HPDE6-E6E7 (cell line): ENCODE measurements at regions not wholly inside any gene's neighbourhood (a gene's known extent, or its start where the extent isn't known, plus 50 kb on each side); places are given as distances from the start of the nearest gene placed in this dataset.

Source experiments
- DNase-seq: peaks from one replicate; pipeline ENCODE4 v3.0.0; 2011; ENCODE audit warnings: missing footprints; ENCODE audit errors: extremely low spot score

DNA sequence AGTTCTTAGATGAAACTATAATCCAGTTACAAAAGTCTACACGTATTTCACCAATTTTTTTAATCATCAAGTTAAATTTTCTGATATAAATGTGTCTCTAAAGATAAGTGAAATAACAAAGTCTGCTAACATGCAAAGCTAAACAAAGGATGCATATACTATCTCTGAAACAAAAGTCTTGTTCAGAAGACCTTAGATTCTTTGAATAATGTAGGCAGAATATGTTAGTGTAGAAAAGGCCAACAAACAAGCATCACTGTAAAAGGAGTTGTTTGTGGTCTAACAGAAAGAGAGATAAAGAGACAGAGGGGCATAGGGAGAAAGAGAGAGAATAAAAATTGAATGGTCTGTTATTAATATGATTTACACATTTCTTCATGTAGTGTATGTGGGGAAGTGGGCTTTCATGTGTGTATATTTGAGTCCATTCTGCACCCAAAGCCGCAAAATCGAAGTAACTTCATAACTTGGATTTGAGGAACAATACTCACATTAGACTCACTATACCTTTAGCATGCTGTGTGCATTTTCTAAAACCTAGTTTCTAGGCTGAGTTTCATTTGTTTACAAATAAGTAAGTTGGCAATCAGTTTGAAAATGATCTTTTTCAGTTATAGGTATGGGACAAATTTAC lies 734.8 kb upstream of the REG3G start:
- no peak for DNase-seq

DNA sequence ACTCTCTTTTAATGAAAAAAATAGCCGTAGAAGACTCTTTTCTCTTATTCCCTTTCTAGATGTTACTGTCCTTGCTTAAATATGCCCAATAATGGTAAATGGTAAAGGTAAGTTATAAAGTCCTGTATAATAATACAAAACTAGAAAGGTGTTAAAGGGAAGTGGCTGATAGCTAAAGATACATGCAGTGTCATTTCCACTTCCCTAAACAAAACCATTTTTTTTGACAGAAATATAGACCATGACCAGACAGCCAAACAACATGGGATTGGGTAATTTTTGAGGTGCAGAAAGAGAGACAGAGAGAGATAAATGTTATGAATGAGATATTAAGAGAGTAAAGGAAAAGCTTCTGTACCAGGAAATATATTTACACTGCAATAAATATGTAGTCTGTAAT lies 731.7 kb upstream of the REG3G start:
- no peak for DNase-seq

DNA sequence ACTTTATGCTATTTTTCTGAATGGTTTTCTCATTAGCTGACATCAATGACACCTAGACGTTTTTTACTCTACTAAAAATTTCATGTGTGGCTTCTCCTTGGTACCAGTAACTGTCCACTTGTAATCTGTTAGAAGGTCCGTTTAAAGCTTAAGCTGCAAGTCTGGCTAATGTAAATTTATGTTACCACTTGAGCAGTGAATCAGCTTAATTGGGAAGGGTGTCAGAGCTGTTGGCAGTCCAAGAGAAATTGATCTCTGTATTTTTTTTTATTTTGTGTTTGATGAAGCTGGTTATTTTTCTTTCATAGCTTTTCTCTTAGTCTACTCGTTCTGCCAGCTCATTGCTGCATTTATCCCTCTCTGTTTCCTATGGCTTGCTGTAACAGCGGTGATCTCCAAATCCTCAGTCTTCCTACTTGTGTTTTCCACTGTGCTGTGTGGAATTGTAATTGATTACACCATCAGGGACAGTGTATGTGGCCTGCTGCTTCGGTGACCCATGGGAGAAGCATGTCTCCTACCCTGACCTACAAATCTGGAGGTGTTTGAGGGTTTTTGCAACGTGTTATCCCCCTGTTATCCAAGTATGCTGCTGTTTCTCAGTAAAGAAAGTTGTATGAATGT lies 724.2 kb upstream of the REG3G start:
- no peak for DNase-seq

DNA sequence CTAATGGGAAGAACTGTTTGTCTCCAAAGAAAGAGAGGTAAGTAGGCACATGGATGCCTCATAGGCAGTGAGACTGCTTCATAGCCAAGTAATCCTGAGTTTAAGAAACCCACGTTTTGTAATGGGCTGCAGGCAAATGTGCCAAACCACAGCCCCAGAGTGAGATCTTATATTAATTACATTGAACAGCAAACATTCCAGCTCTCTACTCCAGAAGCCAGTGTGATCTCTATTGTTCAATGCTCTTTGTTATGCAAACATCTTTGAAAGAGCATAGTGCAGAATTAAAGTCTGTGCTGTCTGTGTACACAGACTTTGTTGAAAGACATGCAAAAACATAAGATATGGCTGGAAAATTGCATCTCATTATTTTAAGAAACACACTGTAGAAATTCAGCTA lies 720.8 kb upstream of the REG3G start:
- no peak for DNase-seq

DNA sequence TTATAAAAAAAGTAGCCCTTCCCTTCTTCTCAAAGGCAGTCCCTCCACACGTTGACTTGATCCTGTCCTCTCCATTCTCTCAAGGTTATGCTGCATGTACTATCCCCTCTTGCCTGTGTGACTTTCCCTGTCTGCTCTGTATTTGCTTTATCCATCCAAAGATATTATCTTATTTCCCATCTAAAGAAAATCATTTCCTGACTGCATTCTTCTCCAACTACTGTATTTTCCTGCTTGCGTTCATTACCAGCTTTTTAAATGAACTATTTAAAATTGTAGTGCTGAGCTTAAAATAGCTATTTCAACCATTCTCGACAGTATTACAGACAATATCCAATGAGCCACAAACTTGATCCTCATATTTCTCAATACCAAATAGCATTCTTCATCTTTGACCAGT lies 716.0 kb upstream of the REG3G start:
- DNase-seq: no peak

DNA sequence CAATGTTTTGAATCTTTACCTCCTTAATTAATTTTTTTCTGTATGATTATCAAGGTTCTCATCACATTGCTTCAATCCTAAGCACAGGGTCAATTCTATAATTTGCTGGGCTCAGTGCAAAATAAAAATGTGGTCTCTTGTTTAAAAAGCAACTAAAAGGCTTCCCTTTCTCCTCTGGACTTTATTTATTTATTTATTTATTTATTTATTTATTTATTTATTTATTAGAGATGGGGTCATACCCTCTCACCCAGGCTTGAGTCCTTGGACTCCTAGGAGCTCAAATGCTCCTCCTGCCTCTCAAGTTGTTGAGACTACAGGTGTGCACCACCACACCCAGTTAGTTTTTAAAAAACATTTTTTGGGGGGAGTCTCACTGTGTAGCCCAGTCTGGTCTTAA lies 710.1 kb upstream of the REG3G start:
- DNase-seq: no peak

DNA sequence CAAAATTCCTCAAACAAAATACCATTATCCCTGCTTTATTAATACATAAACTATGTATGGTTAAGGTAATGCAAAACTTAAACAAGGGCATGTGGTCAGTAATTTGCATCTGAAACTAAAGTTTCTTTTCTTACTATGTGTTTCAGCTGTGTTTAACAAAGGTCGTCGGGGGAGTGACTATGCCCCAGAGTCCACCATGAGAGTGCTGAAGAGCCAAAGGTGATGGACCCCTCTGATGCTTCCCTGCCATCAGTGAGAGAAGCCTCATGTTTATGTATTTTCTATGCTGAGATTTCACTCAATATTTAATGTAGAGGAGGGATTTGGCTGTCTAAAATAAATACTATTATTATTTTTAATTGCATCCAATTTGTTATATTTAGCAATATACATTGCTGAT lies 707.2 kb upstream of the REG3G start:
- DNase-seq: no peak

DNA sequence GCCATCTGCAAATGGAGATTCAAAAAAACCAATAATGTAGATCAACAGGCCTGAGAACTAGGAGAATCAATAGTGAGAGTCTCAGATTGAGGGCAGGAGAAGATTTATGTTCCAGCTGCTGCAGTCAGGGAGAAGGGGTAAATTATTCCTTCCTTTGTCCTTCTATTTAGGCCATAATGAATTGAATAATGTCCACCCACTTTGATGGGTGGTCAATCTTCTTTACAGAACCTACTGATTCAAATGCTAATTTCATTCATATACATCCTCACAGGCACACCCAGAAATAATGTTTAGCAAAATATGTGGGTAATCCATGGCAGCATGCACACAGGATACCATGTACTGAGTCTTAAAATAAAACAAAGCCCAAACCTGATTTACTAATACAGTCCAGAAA lies 695.3 kb upstream of the REG3G start:
- DNase-seq: no peak

DNA sequence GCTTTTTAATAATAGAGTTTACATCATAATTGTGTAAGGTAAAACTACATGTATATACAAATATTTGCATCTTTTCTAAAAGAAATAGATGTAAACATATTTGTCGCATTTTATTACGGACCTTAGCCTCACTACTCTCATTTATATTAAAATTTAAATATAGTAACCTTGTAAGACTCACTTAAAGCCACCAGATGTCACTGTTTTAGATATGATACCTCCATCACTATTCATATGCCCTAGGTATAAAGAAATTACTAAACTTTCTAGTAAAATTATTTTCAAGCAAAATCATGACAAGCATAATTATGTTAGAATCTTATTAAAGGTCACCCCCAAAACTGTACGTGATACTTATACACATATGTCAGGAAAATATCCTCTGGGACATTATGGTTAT lies 674.3 kb upstream of the REG3G start:
- DNase-seq: no peak

DNA sequence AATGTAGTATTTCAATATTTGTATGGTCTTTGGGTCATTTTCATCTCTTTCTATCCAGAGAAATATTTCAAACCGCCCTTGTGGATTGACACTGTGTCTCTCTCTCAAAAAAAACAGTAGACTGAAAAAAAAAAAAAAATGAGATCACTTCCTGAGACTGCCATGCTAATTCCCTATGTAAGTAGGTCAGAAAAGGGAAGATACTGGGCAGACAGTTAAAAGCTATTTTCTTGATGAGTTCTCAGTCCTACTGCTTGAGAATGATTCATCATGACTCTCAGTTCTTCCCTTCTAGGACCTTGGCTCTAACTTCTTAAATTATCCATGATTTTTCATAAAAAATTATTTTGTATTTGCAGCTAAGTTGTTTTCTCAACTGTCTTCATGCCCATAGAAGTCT lies 672.3 kb upstream of the REG3G start:
- DNase-seq: no peak

DNA sequence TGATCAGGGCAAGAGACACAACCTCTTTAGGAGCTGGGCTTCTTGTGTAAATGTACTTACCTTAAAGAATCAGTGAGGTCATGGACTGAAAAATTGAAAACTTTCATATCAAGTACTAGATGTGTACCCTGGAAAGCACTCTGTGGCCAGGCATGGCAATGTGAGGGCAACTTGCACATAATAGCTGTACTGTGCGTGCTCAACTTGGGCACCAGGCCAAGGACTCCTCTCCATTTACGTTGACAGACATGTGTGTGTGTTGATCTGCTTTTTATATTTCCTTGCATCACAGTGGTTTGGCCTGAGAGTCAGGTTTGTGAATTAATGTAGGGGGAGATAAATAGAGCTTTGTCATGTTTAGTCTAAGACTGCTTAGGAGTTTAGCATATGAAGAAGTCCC lies 669.5 kb upstream of the REG3G start:
- DNase-seq: no peak

DNA sequence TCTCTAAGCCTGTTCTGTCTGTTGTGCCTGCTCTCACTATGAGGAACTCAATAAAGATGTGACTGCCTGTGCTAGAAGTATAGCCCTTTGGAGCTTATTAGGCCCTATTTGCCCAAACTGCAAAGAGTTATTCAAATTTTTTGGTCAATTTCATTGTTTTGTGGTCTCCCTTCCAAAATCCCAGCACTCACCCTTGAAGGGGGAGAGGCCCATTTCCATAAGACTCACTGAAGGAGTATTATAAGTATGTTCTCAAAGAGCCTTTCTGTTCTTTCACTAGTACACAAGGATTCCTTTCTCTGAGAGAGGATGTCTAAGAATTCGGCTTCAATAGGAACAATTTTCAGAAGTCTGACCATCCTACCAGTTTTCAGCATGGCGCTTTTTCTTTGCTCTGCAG lies 641.9 kb upstream of the REG3G start:
- DNase-seq: no peak

DNA sequence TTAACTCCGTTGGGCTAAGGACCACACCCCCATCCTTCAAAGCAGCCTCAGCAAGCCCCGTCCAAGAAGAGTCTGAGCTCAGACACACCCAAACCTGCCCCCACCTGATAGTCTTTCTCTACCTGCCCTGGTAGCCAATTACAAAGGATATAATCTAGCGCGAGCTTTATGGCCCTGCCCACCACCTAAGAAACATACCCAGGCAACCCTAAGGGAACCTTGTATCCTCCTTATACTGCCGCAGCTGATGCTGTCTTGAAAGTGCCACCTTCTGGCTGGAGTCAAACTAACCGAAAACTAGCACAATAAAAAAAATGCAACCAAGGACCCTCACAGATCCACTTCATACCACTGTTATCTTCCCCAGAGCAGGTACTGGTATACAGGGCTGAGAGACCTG lies 628.3 kb upstream of the REG3G start:
- no peak for DNase-seq

DNA sequence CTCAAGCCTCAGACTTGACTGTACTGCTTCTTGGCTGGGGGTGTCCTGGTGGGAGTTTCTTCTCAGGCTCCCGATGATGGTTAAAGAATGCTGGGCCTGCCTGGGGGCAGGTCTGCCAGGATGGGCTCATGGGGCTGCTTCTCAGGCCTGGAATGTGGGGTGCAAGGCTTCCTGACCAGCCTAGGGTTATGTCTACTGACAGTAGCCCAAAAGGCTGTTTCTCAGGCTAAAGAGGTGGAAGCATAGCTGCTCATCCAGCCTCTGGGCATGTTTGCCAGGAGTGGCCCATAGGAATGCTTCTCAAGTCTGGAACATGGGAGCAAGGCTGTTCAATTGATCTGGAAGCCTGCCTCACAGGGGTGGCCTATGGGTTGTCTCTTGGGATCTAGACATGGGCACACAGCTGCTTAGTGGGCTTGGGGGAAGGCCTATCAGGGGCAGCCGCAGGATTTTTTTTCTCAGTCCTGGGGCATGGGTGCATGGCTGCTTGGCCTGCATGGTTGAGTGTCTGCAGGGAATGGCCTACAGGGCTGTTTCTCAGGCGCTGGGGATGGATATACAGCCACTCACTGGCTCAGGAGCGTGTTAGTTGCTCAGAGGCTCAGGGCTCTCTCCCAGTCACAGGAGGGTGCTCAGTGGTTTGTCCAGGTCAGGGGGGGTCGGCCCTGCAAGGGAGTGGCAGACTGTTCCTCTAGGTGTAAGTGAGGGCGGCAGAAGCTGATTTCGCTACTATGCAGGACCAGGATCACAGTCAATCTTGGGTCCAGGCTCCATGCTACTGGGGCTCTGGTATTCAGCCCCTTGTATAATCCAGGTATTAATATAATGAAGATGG lies 617.3 kb upstream of the REG3G start:
- no peak for DNase-seq

DNA sequence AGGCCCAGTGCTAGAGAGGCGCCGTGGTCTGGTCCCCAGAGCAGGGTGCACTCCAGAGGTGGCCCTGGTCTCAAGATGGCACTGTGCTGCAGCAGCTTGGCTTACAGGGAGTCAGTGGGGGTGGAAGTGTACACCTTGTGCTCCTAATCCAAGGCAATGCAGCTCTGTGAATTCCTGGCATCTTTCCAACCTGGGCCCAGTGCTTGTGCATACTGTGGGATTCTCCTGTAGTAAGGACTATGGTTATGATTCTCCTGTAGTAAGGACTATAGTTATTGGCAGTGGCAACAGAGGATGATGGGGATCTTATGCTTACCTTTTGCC lies 616.7 kb upstream of the REG3G start:
- no peak for DNase-seq

DNA sequence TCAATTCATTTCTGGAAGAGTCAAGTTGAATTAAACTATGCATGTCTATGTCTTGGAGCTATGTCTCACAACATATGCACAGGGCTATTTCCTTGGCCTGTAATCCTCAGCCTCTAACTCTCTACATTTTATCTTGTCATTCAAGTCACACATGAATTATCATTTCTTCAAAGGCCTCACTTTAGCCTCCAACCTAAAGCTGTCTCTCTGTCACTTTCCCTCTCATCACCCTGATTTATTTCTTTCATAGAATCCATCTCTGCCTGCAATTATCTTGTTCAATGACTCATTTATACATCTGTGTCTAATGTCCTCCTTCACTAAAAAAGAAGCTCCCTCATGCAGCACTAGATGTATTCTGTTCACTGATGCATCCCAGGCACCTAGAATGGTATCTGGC lies 614.2 kb upstream of the REG3G start:
- no peak for DNase-seq

DNA sequence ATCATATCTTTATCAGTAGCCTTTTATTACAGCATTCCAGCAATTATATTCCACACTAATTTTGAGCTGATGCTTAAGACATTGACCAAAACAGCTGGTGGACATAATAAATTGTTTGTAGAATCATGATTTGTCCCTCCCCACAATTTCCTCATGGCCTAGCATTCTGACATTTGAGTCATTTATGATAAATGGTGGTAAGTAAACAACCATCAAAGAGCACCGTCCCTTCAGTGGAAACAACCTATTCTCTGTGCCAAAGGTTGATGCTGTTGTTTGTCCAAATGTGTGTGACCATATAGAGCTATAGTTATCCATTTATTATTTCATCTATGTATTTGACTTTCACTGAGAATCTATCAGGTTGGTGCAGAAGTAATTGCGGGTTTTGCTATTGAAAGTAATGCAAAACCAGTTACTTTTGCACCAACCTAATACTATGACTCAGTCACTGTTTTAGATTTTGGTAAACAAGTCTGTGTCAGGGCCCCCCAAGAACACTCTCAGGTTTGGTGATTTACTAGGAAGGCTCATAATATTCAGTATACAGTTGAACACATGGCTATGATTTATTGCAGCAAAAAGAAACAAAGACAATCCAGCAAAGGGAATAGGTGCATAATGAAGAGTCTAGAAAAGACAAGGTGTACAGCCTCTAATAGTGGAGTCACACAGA lies 608.7 kb upstream of the REG3G start:
- DNase-seq: no peak

DNA sequence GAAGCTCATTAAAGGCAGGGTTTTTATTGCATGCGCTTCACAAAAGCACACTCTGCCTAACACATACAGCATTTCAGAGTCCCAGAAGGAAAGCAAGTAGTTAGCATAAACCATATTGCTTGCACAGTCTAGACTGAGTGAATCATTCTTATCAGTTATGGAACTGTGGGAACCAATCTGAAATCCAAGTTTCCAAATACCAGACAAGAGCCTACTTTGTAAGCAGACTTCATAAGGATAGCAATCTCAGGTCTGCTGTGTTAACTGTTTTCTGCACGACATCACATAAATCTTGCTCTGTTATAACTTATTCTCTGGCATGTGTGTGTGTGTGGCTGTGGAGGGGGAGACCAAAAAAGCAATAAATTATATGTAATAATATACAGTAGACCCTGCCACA lies 608.1 kb upstream of the REG3G start:
- DNase-seq: no peak

DNA sequence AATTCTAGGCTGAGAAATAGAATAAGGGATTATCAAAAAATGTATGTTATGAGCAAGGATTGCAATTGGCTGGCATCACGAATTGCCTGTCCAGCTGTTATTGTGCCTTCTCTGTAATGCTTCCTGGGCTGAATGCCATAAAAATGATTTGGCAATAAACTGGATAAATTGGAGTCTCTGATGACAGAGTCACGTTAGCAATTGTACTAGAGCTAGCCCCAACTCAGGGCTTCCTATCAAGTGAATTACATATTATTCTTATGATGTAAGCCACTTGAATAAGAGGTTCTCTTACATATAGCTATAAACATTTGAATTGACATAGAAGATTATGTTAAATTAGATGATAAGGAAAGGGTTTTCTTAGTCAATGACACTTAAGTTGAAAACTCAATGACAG lies 607.5 kb upstream of the REG3G start:
- DNase-seq: no peak

DNA sequence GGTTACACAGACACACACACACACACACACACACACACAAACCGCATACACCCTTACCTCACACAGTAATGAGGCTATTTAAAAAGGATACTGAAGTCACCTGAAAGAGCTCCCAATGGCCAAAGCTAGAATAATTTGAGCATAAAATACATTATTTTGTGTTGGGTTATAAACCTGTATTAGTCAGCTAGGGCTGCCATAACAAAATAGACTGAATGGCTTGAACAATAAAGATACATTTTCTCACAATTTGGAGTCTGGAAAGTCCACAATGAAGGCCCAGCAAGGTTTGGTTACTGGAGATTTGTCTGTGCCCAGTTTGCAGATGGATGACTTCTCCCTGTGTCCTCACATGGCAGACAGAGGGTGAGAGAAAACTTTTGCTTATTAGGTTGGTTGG lies 605.4 kb upstream of the REG3G start:
- no peak for DNase-seq

DNA sequence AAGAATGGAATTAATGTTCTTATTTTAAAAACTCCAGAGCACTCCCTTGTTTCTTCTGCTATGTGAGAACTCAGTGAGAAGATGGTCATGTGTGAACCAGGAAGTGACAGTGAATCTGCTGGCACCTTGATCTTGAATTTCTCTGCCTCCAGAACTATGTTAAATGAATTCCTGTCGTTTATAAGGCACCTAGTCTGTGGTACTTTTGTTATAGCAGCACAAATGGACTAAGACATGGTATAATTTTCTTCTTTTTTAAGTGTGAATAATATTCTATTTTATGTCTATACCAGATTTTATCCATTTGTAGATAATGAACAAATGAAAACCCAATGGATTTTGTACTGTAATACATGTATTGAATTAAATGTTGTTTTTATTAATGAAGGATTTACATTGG lies 601.9 kb upstream of the REG3G start:
- DNase-seq: no peak

DNA sequence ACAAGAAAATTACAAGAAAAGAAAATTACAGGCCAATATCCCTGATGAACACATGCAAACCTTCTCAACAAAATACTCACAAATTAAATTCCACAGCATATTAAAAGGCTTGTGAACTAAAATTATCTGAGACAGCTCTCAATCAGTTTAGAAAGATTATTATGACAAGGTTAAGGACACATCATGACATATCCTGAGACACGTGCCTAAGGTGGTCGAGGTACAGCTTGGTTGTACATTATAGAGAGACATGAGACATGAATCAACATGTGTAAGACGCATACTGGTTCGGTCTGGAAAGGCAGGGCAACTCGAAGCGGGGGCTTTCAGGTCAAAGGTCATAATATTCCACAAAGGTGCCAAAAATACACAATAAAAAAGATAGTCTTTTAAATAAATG lies 598.3 kb upstream of the REG3G start:
- DNase-seq: no peak

DNA sequence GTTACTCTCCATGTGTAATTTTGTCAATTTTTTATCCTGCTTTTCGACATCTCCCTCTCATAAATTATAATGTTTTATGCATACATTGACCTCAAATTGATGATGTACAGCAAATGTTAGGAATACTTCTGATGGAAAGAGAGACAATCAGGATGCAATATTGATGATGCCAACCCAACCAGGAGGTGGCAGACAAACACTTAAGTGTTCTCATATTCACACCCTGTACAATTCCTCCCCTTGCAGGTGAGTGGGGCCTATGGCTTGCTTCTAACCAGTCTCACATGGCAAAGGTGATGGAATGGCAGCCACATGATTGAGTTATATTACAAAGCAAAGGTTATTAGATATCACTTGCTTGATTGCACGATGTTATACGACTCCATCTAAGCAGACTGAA lies 594.3 kb upstream of the REG3G start:
- peak; percentile 5 for DNase-seq
